GM21717 (cell line): ENCODE measurements at regions not wholly inside any gene's neighbourhood (a gene's known extent, or its start where the extent isn't known, plus 50 kb on each side); places are given as distances from the start of the nearest gene placed in this dataset.
"Not testable (repeated sequence)": the region's sequence is repeated elsewhere in the genome, so short reads cannot be mapped to it uniquely, and the experiment has no call there.

Experiments used
- ATAC-seq: cut with Tn5 transposase; IDR thresholded peaks from one replicate; pipeline ENCODE4 v1.9.1; 2021; ENCODE audit warnings: mild to moderate bottlenecking, moderate library complexity; ENCODE audit not compliant: unreplicated experiment

DNA sequence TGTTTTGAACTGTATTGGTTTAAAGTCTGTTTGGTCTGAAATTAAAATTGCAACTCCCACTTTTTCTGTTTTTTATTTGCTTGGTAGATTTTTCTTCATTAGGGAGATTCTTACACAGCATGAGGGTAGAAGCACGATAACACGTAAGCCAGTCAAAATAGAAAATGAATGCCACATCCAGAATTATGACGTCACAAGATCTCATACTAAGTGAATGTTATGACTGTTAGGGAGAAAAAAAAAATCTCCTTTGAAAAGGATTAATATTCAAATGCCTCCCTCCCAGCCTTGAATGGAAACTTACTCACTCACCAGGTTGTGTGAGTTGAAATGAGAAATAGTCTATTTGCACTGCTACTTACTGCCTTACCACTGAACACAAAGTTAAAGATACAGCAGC lies 670.8 kb downstream of the TFAP2A start:
- no peak for ATAC-seq

DNA sequence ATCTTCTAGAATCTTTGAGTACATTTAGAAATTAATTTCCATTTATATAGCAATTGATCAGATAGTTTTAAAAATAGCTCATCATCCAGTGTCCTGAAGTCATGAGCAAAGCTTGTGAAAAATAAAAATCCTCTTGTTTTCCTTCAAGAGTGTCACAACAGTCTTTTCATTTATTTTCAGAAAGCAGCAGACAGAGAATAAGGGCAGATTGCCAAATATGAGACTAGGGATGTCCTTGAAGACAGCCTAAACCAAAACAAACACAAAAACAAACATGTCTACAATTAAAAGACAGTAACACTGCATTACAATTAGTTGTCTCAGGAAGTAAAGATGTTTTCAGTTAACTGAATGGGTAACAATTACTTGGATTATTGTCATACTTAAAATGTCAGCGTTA lies 682.8 kb downstream of the TFAP2A start:
- no peak for ATAC-seq

DNA sequence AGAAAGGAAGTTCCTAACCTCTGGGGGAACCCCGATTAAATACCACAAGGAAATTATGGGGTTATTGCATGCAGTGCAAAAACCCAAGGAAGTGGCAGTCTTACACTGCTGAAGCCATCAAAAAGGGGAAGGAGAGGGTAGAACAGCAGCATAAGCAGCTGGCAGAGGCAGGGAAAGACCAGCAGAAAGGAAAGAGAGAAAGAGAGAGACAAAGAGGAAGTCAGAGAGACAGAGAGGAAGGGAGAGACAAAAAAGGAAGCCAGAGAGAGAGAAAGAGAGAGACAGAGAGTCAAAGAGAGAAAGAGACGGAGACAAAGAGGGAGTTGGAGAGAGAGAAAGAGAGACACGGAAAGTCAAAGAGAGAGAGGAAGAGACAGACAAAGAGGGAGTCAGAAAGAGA lies 689.1 kb downstream of the TFAP2A start:
- not testable (repeated sequence) for ATAC-seq

DNA sequence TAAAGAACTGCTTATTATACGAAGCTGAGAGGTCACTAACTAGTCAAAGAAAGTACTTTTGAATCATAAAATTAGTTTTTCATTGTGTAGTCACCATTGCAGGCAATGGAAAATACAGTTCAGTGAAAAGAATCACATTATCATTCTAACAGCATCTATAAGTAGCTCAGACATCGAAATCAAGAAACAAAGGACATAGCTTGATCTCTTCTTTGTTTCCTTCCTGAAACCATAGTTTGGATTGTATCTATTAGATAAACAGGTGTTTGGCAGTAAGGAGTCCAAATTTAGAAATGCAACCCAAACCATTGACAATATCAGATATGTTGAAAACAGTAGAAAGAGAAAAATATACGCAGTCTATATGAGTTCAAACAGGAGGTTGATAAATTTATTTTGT lies 697.3 kb downstream of the TFAP2A start:
- no peak for ATAC-seq

DNA sequence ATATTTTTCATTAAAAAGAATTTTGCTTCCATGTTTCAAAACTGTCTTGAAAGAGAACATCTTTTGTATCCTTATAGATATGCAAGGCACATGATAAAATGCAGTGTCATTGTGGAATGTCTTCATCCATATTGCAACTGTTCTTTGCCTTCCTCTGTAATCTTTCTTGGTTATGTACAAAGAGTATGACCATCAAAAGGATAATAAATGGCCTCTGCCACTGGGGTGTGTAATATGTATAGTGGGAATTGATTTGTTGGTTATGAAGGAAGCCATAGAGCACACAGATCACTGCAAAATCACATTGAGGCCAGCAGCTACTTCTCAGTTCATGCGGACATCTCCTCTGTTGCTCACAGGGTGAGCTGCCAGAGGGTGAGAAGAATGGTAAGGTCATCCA lies 703.5 kb downstream of the TFAP2A start:
- no peak for ATAC-seq

DNA sequence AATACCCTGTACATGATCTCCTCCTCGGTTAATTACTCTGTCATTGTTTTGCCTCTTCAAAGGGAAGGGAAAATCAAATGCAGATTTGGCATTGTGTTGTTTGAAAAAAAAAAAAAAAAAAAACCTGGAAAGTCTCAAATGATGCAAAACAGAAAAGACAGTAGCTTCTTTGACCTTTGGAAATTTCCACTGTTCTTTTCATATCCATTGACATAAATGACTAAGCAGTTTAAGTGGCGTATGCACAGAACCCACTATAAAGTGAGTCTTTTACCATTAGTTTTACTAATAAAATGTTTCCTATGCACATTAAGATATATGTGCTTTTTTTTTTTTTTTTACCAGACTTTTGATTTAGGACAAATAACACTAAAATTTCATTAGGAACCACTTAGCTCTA lies 704.3 kb downstream of the TFAP2A start:
- ATAC-seq, result no peak

DNA sequence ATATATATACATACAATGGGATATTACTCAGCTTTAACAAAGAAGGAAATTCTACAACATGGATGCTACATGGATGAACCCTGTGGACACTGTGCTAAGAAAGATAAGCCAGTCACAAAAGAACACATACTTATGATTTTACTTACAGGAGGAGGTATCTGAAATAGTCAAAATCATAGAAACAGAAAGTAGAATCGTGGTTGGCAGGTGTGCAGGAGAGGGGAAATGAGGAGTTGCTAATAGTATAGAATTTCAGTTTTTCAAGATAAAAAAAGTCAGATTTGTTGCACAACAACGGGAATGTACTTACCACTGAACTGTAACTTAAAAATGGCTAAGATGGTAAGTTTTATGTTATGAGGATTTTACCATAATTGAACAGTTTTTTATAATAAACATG lies 706.3 kb downstream of the TFAP2A start:
- no peak for ATAC-seq

DNA sequence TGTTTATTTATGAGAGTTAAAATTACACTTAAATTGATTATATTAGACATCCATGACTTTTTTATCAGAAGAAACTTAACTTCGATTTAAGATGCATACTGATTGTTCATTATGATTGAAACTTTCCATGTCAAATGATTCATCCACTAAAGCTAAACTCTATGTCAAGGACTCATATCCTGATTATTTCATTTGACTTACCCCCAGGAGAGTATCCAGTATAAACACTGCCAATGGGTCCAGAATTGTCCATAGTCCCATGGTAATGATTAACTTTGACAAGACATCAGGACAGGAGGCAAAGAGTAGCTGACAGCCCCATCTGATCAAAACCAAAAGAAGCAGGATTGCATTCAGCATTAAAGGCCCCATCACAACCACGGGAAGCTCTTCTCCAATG lies 709.9 kb downstream of the TFAP2A start:
- ATAC-seq, result no peak

DNA sequence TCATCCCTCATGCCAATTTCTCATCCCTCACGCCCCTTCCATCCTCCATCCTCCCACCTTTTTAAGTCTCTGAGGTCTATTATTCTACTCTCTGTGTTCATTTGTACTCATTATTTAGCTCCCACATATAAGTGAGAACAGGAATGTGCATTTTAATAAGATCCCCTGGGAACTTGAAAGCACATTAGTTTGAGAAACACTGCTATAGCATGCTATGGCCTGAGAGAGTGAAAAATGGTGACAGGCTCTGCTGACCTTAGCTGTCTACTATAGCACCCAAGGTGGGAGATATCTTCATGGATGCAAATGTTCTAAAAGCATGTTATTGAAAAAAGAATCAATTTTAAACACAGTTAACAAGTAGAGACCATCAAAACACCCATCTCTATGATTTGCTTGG lies 712.0 kb downstream of the TFAP2A start:
- no peak for ATAC-seq

DNA sequence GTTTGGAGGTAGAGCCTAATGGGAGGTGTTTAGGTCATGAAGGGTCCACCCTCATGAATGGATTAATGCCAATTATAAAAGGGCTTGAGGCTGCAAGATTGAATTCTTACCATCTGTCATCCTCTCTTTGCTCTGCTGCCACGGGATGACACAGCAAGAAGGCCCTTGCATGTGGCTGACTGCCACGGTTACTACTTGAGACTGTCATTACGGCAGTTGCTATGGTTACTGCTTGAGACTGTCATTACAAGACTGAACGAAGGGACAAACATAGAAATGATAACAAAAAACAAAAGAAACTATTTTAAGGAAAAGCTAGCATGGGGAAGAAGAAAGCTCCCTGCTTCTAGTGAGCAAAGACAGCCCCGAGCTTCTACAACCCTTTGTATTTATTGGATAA lies 715.0 kb downstream of the TFAP2A start:
- ATAC-seq, result no peak

DNA sequence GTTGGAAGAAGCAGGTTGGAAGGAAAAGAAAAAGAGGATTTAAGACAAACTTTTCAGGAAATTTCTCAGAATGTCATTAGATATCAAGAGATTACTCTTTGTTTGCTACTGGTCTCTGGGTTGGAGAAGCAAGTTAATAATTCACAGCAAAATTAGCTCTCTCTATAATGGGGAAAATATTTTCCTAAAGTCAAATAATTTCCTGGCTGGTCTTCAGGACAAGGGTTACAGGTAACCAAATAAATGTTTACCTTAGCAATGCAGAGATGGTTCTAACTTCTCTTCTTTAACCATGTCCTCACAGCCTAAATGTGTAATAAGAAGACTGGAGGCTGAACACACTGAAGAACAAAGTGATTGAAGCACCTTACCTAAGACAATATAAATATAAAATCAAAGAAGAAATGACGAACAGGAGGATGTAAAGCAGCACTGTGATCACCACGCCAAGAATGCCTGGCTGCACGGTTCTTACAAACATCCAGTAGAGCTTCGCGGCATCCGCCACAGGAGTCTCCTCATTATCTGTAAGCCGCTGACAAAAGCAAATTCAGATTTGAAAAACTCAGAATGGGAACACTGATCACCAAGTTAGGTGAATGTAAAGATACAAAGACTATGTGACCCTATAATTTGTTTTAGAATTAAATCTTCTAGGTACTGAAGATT lies 717.5 kb downstream of the TFAP2A start:
- ATAC-seq, result no peak

DNA sequence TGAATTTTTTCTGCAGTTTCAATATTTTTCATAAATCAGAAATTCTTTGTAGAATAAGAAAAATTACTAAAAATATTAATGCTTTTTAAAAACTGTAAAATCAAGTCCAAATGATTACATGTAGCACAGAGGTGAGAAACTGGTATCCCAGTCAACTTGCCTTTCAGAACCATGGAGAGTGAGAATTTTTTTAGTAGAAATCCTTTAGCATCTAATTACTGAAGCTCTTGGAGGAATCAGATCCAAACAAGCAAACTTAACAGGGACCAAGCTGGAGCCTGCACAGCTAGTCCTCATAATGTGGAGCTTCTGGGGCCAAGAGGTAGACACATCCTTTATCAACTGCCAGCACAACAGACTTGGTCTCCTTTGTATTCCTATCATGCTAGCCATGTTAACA lies 724.5 kb downstream of the TFAP2A start:
- ATAC-seq, result no peak

DNA sequence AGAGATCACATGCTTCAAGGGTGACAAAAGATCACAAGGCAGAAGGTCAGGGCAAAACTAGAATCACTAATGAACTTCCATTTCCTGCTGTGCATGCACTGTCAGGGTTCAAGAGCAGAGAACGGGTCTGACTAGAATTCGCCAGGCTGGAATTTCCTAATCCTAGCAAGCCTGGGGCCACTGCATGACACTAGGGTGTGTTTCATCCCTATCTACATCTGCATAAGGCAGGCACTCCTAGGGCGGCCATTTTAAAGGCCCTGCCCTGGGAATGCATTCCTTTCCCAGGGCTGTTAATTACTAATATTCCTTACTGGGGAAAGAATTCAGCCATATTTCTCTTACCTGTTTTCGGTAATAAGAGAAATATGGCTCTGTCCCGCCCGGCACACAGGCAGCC lies 734.1 kb downstream of the TFAP2A start:
- ATAC-seq, result not testable (repeated sequence)

DNA sequence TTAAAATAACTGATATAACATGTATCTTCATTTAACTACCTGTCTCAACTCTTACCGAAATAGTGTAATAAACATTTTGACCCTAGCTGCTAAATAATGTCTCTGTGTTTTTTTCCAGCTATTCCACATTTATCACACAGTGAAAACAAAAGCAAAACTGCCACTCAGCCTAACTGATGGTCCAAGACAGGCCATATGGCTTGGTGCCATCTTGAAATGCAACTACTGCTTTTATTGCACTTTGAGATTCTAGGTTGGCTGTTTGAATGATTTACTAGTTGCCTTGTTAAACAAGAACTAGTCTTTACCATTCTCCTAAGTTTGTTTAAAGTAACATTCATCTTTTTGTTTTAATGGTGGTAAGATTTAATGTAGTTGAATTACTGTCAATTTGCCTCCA lies 739.8 kb downstream of the TFAP2A start:
- ATAC-seq, result no peak

DNA sequence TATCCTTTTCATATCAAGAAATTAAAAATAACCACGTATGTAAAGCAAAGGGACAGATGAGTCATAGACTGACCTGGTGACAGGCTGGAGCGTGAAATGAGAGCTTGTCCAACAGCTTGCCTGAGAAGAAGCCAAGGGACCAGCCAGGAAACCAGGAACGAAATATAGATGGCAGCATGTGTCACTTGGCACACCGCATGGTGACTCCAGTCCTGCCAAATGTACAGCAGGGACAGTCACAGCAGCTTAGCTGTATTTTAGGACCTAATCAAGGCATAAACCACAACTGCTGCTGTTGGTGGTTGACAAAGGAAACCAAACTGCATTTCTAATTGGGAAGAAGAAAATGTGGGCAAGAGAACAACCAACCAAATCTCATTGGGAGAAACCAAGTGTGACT lies 755.0 kb downstream of the TFAP2A start:
- ATAC-seq, result no peak

DNA sequence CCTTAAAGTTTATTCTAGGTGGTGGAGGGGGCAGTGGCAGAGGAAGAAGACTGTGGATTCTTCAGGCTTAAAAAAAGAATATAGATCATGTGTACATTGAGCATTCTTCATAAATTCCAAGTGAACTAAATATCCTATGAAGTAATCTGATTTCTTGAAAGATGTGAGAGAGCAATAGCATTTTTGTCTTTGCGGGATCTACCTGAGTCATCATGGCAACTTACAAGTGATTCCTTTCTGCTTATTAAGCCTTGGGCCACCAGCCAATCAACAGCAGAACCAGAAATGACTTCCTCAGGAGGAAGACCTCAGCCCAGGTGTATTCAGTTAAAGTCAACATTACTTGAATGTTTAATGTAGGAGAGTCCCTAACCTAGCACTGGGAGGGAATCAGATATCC lies 756.9 kb downstream of the TFAP2A start:
- no peak for ATAC-seq

DNA sequence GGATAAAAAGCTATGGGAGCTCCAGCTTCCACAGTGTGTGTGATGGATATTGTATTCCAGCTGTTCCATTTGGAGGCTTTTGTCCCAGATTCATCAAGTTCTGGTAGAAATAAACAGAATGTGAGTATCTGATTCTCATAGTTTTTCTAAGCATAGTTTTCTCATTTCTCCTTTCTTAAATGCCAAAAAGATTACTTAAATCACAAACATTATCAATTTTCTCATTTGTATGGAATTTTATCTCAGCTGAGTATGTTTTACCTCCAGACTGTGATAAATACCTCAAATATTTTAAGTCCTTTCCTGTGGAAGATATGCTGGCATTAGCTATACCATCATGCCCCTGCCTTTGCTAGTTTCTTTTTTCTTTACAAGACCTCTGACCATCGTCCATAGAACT lies 767.3 kb downstream of the TFAP2A start:
- no peak for ATAC-seq

DNA sequence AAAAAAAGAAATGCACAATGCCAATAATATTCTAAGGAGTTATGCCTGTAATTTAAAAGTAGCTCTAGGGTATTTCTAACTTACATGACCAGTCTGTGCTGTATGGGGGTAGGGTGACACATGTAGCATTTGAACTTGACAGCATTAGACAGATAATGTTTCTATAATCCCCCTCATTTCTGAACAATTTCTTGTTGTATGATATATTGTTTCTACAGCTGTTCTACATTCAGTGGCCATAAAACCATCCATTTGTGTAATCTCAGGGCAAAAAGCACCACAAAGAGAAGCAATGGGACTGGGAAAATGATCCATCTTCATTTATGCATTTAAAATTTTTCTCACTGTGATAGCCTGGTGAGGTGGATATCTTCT lies 767.8 kb downstream of the TFAP2A start:
- ATAC-seq, result no peak

DNA sequence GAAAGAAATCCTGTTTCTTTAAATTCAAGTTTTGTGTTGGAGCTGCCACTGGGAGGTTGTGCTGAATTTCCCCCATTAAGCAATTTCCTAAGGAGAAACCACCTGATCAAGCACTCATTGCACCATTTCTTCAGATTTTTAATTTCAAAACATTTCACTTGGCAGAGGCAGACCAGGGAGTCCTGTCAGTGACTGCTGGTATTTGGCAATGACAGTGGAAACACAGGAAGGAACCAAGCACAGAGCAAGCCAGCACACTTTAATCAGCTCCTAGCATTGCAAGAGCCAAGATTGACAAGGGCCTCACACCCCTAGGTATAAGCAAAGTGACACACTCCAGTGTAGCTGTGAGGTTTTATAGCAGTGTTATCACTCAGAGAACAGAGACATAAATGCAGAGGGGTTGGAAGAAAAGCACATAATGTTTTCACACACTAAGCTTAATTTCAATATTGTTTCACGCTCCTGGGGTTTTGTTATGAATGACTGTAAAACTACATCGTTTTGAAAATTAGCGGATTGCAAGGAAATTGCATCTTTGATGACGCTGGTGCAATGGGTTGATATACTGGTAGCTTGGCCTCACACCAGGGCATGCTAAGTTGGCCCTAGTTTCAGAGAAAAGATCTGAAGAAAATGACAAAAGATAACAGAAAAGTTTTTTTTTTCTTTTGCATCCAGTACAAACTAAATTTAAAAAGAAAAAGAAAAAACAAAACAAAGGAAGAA lies 768.4 kb downstream of the TFAP2A start:
- no peak for ATAC-seq

DNA sequence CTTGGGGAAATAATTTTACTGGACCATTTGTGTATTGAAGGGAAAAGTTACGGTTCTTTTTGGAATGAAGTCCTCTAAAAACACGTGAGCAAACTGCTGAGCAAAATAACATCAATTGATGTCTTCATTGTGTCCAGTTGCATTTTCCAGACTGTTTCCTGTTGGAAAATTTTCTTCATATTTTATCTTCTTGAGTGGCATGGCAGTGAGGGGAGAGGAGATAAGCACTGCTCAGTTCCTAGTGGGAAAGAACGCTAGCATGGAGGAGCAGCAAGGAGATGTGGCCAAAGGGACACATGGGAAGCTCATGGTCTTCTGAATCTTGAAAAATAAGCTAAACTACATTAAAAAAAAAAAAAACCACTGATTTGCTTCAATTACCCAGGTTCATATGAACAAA lies 776.0 kb downstream of the TFAP2A start:
- no peak for ATAC-seq

DNA sequence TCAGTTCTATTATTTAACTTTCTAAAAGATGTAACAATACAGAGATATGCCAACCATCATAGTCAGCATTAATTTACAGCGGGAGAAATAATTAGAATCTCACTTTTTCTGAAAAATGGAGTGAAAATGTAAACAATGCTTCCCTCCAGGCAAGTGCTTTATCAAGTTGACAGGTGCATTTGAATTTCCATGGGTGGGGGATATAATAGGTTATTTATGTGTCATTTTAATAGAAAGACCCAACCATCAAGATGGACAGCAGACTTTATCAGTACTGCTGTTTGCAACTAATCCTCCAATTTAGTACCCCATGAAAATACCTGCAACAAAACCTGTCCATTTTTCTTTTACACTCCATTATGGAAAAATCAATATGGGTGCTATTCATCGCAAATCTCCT lies 780.1 kb downstream of the TFAP2A start:
- no peak for ATAC-seq

DNA sequence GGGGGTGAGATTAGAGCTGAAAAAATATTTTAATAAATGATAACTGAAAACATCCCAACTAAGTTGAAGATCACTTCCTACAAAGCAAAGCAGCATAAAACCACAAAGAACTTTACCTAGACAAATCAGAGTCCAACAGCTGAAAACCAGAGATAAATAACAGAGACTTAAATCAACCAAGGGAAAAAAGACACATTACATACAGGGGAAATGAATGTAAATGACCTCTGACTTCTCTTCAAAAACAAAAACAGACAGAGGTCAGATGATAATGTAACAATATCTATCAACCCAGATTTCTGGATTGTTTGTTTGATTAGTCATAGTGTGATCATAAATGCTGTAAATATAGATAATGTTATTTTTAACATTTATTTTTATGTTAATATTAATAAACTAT lies 782.8 kb downstream of the TFAP2A start:
- no peak for ATAC-seq

DNA sequence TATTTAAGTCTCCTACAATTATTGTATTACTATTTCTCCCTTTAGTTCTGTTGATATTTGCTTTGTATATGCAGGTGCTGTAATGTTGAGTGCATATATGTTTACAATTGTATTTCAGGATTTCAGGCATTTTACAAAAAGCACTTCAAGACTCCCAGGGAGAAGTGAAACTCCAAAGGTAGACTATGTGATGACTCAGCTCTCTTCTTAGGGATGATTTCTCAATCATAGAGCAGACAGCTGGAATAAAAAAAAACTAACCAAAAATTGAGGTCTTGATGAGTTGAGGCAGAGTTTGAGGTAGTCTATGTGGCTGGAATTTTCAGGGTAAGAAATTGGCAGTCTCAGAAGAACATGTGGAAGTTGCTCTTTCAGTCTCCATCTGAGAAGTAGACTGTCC lies 786.1 kb downstream of the TFAP2A start:
- no peak for ATAC-seq
